GM18867 (cell line): ENCODE measurements at regions not wholly inside any gene's neighbourhood (a gene's known extent, or its start where the extent isn't known, plus 50 kb on each side); places are given as distances from the start of the nearest gene placed in this dataset.

Experiments
- ATAC-seq: cut with Tn5 transposase; IDR thresholded peaks from one replicate; pipeline ENCODE4 v1.9.1; 2021; ENCODE audit warnings: mild to moderate bottlenecking, moderate library complexity; ENCODE audit not compliant: unreplicated experiment

GRCh38 chr15:38646716-38647115 lies 82.1 kb upstream of the RASGRP1 start:
- no peak for ATAC-seq

- no peak for ATAC-seq
Measured at GRCh38 chr15:38647683-38648082, 83.1 kb upstream of the RASGRP1 start.

GRCh38 chr15:38648121-38648843 lies 83.7 kb upstream of the RASGRP1 start:
- ATAC-seq: no peak

GRCh38 chr15:38650384-38650783 lies 85.8 kb upstream of the RASGRP1 start:
- ATAC-seq: no peak

- ATAC-seq: no peak
Measured at GRCh38 chr15:38650936-38651327, 86.3 kb upstream of the RASGRP1 start.

GRCh38 chr15:38651328-38652038 lies 86.9 kb upstream of the RASGRP1 start:
- ATAC-seq: peak; percentile 57

GRCh38 chr15:38652183-38652794 lies 87.7 kb upstream of the RASGRP1 start:
- no peak for ATAC-seq

GRCh38 chr15:38652998-38653397 lies 88.4 kb upstream of the RASGRP1 start:
- no peak for ATAC-seq

GRCh38 chr15:38658431-38658830 lies 93.8 kb upstream of the RASGRP1 start:
- no peak for ATAC-seq

- ATAC-seq: no peak
Measured at GRCh38 chr15:38660738-38661137, 96.1 kb upstream of the RASGRP1 start.

GRCh38 chr15:38662033-38662802 lies 97.6 kb upstream of the RASGRP1 start:
- ATAC-seq: no peak

GRCh38 chr15:38662805-38663204 lies 98.2 kb upstream of the RASGRP1 start:
- ATAC-seq: no peak

GRCh38 chr15:38665586-38666305 lies 101.1 kb upstream of the RASGRP1 start:
- ATAC-seq: no peak

- ATAC-seq: no peak
Measured at GRCh38 chr15:38666865-38667510, 102.4 kb upstream of the RASGRP1 start.

- ATAC-seq: no peak
Measured at GRCh38 chr15:38667890-38668850, 103.6 kb upstream of the RASGRP1 start.

GRCh38 chr15:38668898-38669391 lies 104.3 kb upstream of the RASGRP1 start:
- no peak for ATAC-seq

- ATAC-seq: peak; percentile 50
Measured at GRCh38 chr15:38670128-38671005, 105.8 kb upstream of the RASGRP1 start.

GRCh38 chr15:38671006-38671387 lies 106.4 kb upstream of the RASGRP1 start:
- no peak for ATAC-seq
